ENCODE measurements at regions not wholly inside any gene's neighbourhood (a gene's known extent, or its start where the extent isn't known, plus 50 kb on each side); places are given as distances from the start of the nearest gene placed in this dataset.

DNA sequence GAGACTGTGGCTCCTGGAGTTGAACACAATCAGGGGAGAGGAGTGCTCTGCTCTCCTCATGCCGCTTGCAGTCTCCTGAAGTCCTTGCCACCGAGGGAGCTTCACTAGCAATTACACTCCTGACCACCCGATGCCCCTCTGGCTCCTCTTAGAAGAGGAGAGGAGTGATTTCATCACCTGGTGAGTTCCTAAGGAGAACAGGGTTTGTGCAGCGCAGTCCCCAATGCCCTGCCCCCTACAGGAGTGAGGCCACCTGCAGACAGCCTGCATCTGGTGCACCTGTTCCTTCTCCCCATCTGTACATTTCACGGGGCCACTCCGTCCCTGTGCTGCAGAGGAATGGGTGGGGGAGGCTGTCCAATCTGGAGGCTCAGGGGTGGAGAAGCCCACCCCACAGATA, 267.2 kb downstream of the HRH4 start:
- ChIA-PET POLR2A (no interaction called here), CTCF (interaction anchor here (1.3 to 6.3 kb wide), 2 partner anchors 9 to 241 kb away, joined by 3 to 69 read pairs; no protein-coding TSS in a partner anchor)
- Histone ChIP-seq H3K4me3 (ENCODE audit: low read length) (no peak overlapping the region), H3K4me1 (ENCODE audit: insufficient read depth, low read length) (no peaks in the 10 kb centered on the region), H3K36me3 (ENCODE audit: insufficient read depth, low read length) (no peaks in the 10 kb centered on the region), H3K27ac (ENCODE audit: low read depth, low read length) (no peak overlapping the region), H3K9me3 (ENCODE audit: low read length) (no peaks in the 10 kb centered on the region), H3K27me3 (ENCODE audit: insufficient read depth, low read length, poor library complexity, severe bottlenecking) (no peaks in the 10 kb centered on the region)
- H3K27me3 Mint-ChIP-seq: peaks cover 20 to 37% of the 10 kb centered on the region in 2 donors
- no peak overlapping the region for H3K4me3 Mint-ChIP-seq
- H3K36me3 Mint-ChIP-seq: no peaks in the 10 kb centered on the region
- DNase-seq: no peak
- no peak overlapping the region for H3K27ac Mint-ChIP-seq
- H3K4me1 Mint-ChIP-seq: peaks cover 0 to 5% (median 0%) of the 10 kb centered on the region in 3 donors
- no peaks in the 10 kb centered on the region for H3K9me3 Mint-ChIP-seq

- no peaks in the 10 kb centered on the region for H3K4me1 ChIP-seq (ENCODE audit: insufficient read depth, low read length)
- Mint-ChIP-seq H3K36me3 (no peaks in the 10 kb centered on the region), H3K9me3 (no peaks in the 10 kb centered on the region), H3K4me1 (peaks cover 0 to 5% (median 0%) of the 10 kb centered on the region in 3 donors), H3K27me3 (peaks cover 14 to 21% of the 10 kb centered on the region in 2 donors), H3K4me3 (no peak overlapping the region), H3K27ac (no peak overlapping the region)
- H3K36me3 ChIP-seq (ENCODE audit: insufficient read depth, low read length): no peaks in the 10 kb centered on the region
- ChIA-PET CTCF (no interaction called here), POLR2A (no interaction called here)
- H3K27ac ChIP-seq (ENCODE audit: low read depth, low read length): no peak overlapping the region
- no peaks in the 10 kb centered on the region for H3K27me3 ChIP-seq (ENCODE audit: insufficient read depth, low read length, poor library complexity, severe bottlenecking)
- no peak overlapping the region for H3K4me3 ChIP-seq (ENCODE audit: low read length)
- DNase-seq: no peak
- H3K9me3 ChIP-seq (ENCODE audit: low read length): no peaks in the 10 kb centered on the region
These were observed 270.7 kb downstream of the HRH4 start for GRCh38 chr18:24731158-24731557.

- no peaks in the 10 kb centered on the region for H3K9me3 ChIP-seq (ENCODE audit: low read length)
- Mint-ChIP-seq H3K36me3 (no peaks in the 10 kb centered on the region), H3K4me3 (no peak overlapping the region), H3K27me3 (peaks cover 14 to 18% of the 10 kb centered on the region in 2 donors), H3K4me1 (no peaks in the 10 kb centered on the region), H3K9me3 (no peaks in the 10 kb centered on the region), H3K27ac (no peak overlapping the region)
- no peaks in the 10 kb centered on the region for H3K27me3 ChIP-seq (ENCODE audit: insufficient read depth, low read length, poor library complexity, severe bottlenecking)
- H3K36me3 ChIP-seq (ENCODE audit: insufficient read depth, low read length): no peaks in the 10 kb centered on the region
- CTCF ChIA-PET: interaction anchor here (1.6 kb wide), 1 partner anchor 15 kb away, joined by 3 read pairs; no protein-coding TSS in a partner anchor
- no peaks in the 10 kb centered on the region for H3K4me1 ChIP-seq (ENCODE audit: insufficient read depth, low read length)
- no peak for DNase-seq
- no peak overlapping the region for H3K27ac ChIP-seq (ENCODE audit: low read depth, low read length)
- H3K4me3 ChIP-seq (ENCODE audit: low read length): no peak overlapping the region
- POLR2A ChIA-PET: no interaction called here
These were observed 271.5 kb downstream of the HRH4 start for GRCh38 chr18:24731981-24732380.

DNA sequence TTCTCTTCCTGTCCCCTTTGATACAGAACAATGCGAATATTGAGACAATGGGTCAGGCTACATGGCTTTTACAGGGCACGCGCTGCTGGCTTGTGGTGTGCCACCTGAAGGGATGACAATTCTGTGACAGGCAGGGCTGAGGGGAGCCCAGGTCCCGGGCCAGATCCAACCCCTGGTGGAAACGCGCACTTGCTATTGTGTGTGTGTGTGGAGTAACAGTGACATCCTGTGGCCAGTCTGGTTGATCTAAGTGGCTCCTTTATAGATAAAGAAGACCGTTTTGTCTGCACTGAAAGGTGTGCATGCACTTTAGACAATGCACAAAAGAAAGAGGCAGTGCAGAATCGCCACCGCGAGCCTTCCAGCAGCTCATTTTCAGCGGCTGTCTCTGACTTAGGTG, 273.6 kb downstream of the HRH4 start:
- Mint-ChIP-seq H3K4me1 (no peaks in the 10 kb centered on the region), H3K27me3 (peaks cover 6 to 18% of the 10 kb centered on the region in 2 donors), H3K4me3 (no peak overlapping the region), H3K36me3 (no peaks in the 10 kb centered on the region), H3K9me3 (no peaks in the 10 kb centered on the region), H3K27ac (no peak overlapping the region)
- Histone ChIP-seq H3K4me3 (ENCODE audit: low read length) (no peak overlapping the region), H3K36me3 (ENCODE audit: insufficient read depth, low read length) (no peaks in the 10 kb centered on the region), H3K4me1 (ENCODE audit: insufficient read depth, low read length) (no peaks in the 10 kb centered on the region), H3K27ac (ENCODE audit: low read depth, low read length) (no peak overlapping the region), H3K9me3 (ENCODE audit: low read length) (no peaks in the 10 kb centered on the region), H3K27me3 (ENCODE audit: insufficient read depth, low read length, poor library complexity, severe bottlenecking) (no peaks in the 10 kb centered on the region)
- ChIA-PET POLR2A (interaction anchor here (0.5 kb wide), 1 partner anchor 818 kb away, joined by 4 read pairs; no protein-coding TSS in a partner anchor), CTCF (no interaction called here)
- DNase-seq: no peak

- Histone ChIP-seq H3K36me3 (ENCODE audit: insufficient read depth, low read length) (no peaks in the 10 kb centered on the region), H3K27me3 (ENCODE audit: insufficient read depth, low read length, poor library complexity, severe bottlenecking) (no peaks in the 10 kb centered on the region), H3K27ac (ENCODE audit: low read depth, low read length) (no peak overlapping the region), H3K4me1 (ENCODE audit: insufficient read depth, low read length) (no peaks in the 10 kb centered on the region), H3K9me3 (ENCODE audit: low read length) (no peaks in the 10 kb centered on the region), H3K4me3 (ENCODE audit: low read length) (no peak overlapping the region)
- ChIA-PET POLR2A (no interaction called here), CTCF (no interaction called here)
- no peak overlapping the region for H3K4me3 Mint-ChIP-seq
- H3K27ac Mint-ChIP-seq: no peak overlapping the region
- DNase-seq: no peak
- no peaks in the 10 kb centered on the region for H3K36me3 Mint-ChIP-seq
- H3K9me3 Mint-ChIP-seq: no peaks in the 10 kb centered on the region
- H3K4me1 Mint-ChIP-seq: no peaks in the 10 kb centered on the region
- H3K27me3 Mint-ChIP-seq: peaks cover 1 to 8% of the 10 kb centered on the region in 2 donors
These were observed 275.3 kb downstream of the HRH4 start for GRCh38 chr18:24735624-24736231.

GRCh38 chr18:24736662-24737330, 276.4 kb downstream of the HRH4 start:
- Mint-ChIP-seq H3K9me3 (no peaks in the 10 kb centered on the region), H3K4me3 (no peak overlapping the region), H3K36me3 (no peaks in the 10 kb centered on the region), H3K4me1 (no peaks in the 10 kb centered on the region), H3K27ac (no peak overlapping the region), H3K27me3 (peaks cover 1 to 4% of the 10 kb centered on the region in 2 donors)
- Histone ChIP-seq H3K27me3 (ENCODE audit: insufficient read depth, low read length, poor library complexity, severe bottlenecking) (no peaks in the 10 kb centered on the region), H3K36me3 (ENCODE audit: insufficient read depth, low read length) (no peaks in the 10 kb centered on the region), H3K4me3 (ENCODE audit: low read length) (no peak overlapping the region), H3K4me1 (ENCODE audit: insufficient read depth, low read length) (no peaks in the 10 kb centered on the region), H3K27ac (ENCODE audit: low read depth, low read length) (no peak overlapping the region), H3K9me3 (ENCODE audit: low read length) (no peaks in the 10 kb centered on the region)
- DNase-seq: no peak
- CTCF ChIA-PET: interaction anchor here (1.6 kb wide), 1 partner anchor 10 kb away, joined by 3 read pairs; no protein-coding TSS in a partner anchor
- POLR2A ChIA-PET: interaction anchor here (0.5 kb wide), 1 partner anchor 424 kb away, joined by 3 read pairs; no protein-coding TSS in a partner anchor

DNA sequence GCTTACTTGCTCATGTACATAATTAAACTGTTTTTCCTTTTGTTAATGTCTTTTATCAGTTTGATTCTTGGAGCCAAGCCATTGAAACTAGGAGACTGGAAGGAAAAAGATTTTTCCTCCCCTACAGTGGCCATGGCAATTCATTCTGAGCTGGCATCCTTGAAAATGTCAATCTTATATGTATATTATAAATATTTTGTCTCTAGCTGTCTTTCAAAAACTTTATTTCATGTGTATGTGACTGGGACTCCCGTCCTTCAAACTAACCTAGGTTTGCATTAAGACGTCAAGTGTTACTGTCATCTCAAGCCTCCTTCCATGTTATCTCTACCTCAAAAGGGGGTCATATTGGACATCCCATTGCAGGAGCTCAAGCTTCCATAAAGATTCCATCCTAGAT, 280.4 kb downstream of the HRH4 start:
- H3K27me3 Mint-ChIP-seq: peaks cover 0 to 3% of the 10 kb centered on the region in 2 donors
- H3K9me3 ChIP-seq (ENCODE audit: low read length): no peaks in the 10 kb centered on the region
- H3K36me3 ChIP-seq (ENCODE audit: insufficient read depth, low read length): no peaks in the 10 kb centered on the region
- ChIA-PET POLR2A (no interaction called here), CTCF (no interaction called here)
- no peaks in the 10 kb centered on the region for H3K9me3 Mint-ChIP-seq
- no peak for DNase-seq
- H3K4me1 Mint-ChIP-seq: no peaks in the 10 kb centered on the region
- H3K27ac Mint-ChIP-seq: no peak overlapping the region
- H3K36me3 Mint-ChIP-seq: no peaks in the 10 kb centered on the region
- no peaks in the 10 kb centered on the region for H3K27me3 ChIP-seq (ENCODE audit: insufficient read depth, low read length, poor library complexity, severe bottlenecking)
- H3K4me3 Mint-ChIP-seq: no peak overlapping the region
- no peak overlapping the region for H3K4me3 ChIP-seq (ENCODE audit: low read length)
- no peaks in the 10 kb centered on the region for H3K4me1 ChIP-seq (ENCODE audit: insufficient read depth, low read length)
- no peak overlapping the region for H3K27ac ChIP-seq (ENCODE audit: low read depth, low read length)

GRCh38 chr18:24741321-24741720, 280.9 kb downstream of the HRH4 start:
- no peak for DNase-seq
- Mint-ChIP-seq H3K36me3 (no peaks in the 10 kb centered on the region), H3K4me3 (no peak overlapping the region), H3K4me1 (no peaks in the 10 kb centered on the region), H3K27me3 (peaks cover 0 to 3% of the 10 kb centered on the region in 2 donors), H3K27ac (no peak overlapping the region), H3K9me3 (no peaks in the 10 kb centered on the region)
- H3K36me3 ChIP-seq (ENCODE audit: insufficient read depth, low read length): no peaks in the 10 kb centered on the region
- POLR2A ChIA-PET: no interaction called here
- CTCF ChIA-PET: no interaction called here
- H3K4me1 ChIP-seq (ENCODE audit: insufficient read depth, low read length): no peaks in the 10 kb centered on the region
- H3K4me3 ChIP-seq (ENCODE audit: low read length): no peak overlapping the region
- no peaks in the 10 kb centered on the region for H3K27me3 ChIP-seq (ENCODE audit: insufficient read depth, low read length, poor library complexity, severe bottlenecking)
- H3K9me3 ChIP-seq (ENCODE audit: low read length): no peaks in the 10 kb centered on the region
- H3K27ac ChIP-seq (ENCODE audit: low read depth, low read length): no peak overlapping the region

Data from CD8-positive, alpha-beta memory T cell (primary cell).